DOHH2 (cell line): ENCODE measurements at regions not wholly inside any gene's neighbourhood (a gene's known extent, or its start where the extent isn't known, plus 50 kb on each side); places are given as distances from the start of the nearest gene placed in this dataset.

Experiments
- H3F3A ChIP-seq: fragments of 200-600 bp; sonication (generic), shearing (Covaris generic); 2 replicates; pipeline ENCODE4 v1.6.0; 2016; ENCODE audit warnings: antibody characterized with exemption, mild to moderate bottlenecking; ENCODE audit not compliant: control insufficient read depth, insufficient read depth
- H3K27ac ChIP-seq: fragments of 200-600 bp; sonication (generic); 2 replicates; pipeline ENCODE4 v1.5.1; 2014; ENCODE audit warnings: low read depth, mild to moderate bottlenecking, low read length, moderate library complexity
- H3K27me3 ChIP-seq: fragments of 200-600 bp; sonication (generic); 2 replicates; pipeline ENCODE4 v1.6.1; 2014; ENCODE audit warnings: mild to moderate bottlenecking, low read length, mixed read lengths; ENCODE audit not compliant: control insufficient read depth
- H3K36me3 ChIP-seq: fragments of 200-600 bp; sonication (generic); 2 replicates; pipeline ENCODE4 v1.6.1; 2014; ENCODE audit warnings: mild to moderate bottlenecking, low read length, moderate library complexity, mixed read lengths; ENCODE audit not compliant: control insufficient read depth
- H3K4me1 ChIP-seq: fragments of 200-600 bp; sonication (generic); 2 replicates; pipeline ENCODE4 v1.6.1; 2014; ENCODE audit warnings: mild to moderate bottlenecking, low read length, mixed read lengths; ENCODE audit not compliant: control insufficient read depth
- H3K4me2 ChIP-seq: fragments of 200-600 bp; sonication (generic); 2 replicates; pipeline ENCODE4 v1.6.0; 2014; ENCODE audit warnings: mild to moderate bottlenecking, low read length, moderate library complexity
- H3K4me3 ChIP-seq: fragments of 200-600 bp; sonication (generic); 2 replicates; pipeline ENCODE4 v1.5.1; 2014; ENCODE audit warnings: mild to moderate bottlenecking, low read length, mixed read lengths
- H3K79me2 ChIP-seq: fragments of 200-600 bp; sonication (generic); 2 replicates; pipeline ENCODE4 v1.6.1; 2014; ENCODE audit warnings: mild to moderate bottlenecking, low read length, mixed read lengths; ENCODE audit not compliant: control insufficient read depth
- H3K9me2 ChIP-seq: fragments of 200-600 bp; sonication (generic); replicated peaks from 2 replicates; pipeline ENCODE4 v1.6.1; 2014; ENCODE audit warnings: mild to moderate bottlenecking, low read length, mixed read lengths; ENCODE audit not compliant: control insufficient read depth
- H3K9me3 ChIP-seq: fragments of 200-600 bp; sonication (generic); 2 replicates; pipeline ENCODE4 v1.6.1; 2014; ENCODE audit warnings: antibody characterized with exemption, low read length, mixed read lengths; ENCODE audit not compliant: control insufficient read depth, insufficient read depth
- H4K20me1 ChIP-seq: fragments of 200-600 bp; sonication (generic); 2 replicates; pipeline ENCODE4 v1.6.0; 2014; ENCODE audit warnings: low read depth, mild to moderate bottlenecking, antibody characterized with exemption, low read length, moderate library complexity; ENCODE audit not compliant: control insufficient read depth, insufficient read depth
- EZH2phosphoT487 ChIP-seq: fragments of 200-600 bp; sonication (generic); IDR thresholded peaks from 2 replicates; pipeline ENCODE4 v1.6.1; 2017; ENCODE audit warnings: borderline replicate concordance, mild to moderate bottlenecking, antibody characterized with exemption, low read length, moderate library complexity, mixed read lengths
- TF ChIP-seq, protein P1 (sequence below): fragments of 200-600 bp; sonication (generic); IDR thresholded peaks from one replicate; pipeline ENCODE4 v1.5.1; 2014; ENCODE audit warnings: antibody characterized with exemption, mild to moderate bottlenecking, low read depth, low read length; ENCODE audit not compliant: poor library complexity, severe bottlenecking

- no peaks in the 10 kb centered on the region for H3K79me2 ChIP-seq
- no peaks in the 10 kb centered on the region for H3F3A ChIP-seq
- no peak overlapping the region for H3K27ac ChIP-seq
- no peaks in the 10 kb centered on the region for H3K4me1 ChIP-seq
- H3K9me3 ChIP-seq = no peaks in the 10 kb centered on the region
- no peak overlapping the region for H3K4me2 ChIP-seq
- no peaks in the 10 kb centered on the region for H3K36me3 ChIP-seq
- no peaks in the 10 kb centered on the region for H3K9me2 ChIP-seq
- no peak overlapping the region for H3K4me3 ChIP-seq
- no peaks in the 10 kb centered on the region for H4K20me1 ChIP-seq
- H3K27me3 ChIP-seq = no peaks in the 10 kb centered on the region
- TF ChIP-seq, protein P1, sequence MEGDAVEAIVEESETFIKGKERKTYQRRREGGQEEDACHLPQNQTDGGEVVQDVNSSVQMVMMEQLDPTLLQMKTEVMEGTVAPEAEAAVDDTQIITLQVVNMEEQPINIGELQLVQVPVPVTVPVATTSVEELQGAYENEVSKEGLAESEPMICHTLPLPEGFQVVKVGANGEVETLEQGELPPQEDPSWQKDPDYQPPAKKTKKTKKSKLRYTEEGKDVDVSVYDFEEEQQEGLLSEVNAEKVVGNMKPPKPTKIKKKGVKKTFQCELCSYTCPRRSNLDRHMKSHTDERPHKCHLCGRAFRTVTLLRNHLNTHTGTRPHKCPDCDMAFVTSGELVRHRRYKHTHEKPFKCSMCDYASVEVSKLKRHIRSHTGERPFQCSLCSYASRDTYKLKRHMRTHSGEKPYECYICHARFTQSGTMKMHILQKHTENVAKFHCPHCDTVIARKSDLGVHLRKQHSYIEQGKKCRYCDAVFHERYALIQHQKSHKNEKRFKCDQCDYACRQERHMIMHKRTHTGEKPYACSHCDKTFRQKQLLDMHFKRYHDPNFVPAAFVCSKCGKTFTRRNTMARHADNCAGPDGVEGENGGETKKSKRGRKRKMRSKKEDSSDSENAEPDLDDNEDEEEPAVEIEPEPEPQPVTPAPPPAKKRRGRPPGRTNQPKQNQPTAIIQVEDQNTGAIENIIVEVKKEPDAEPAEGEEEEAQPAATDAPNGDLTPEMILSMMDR = no peak
- TF ChIP-seq EZH2phosphoT487 = no peak
Observed at GRCh38 chr12:47007048-47007447, 72.4 kb upstream of the PCED1B start.

DNA sequence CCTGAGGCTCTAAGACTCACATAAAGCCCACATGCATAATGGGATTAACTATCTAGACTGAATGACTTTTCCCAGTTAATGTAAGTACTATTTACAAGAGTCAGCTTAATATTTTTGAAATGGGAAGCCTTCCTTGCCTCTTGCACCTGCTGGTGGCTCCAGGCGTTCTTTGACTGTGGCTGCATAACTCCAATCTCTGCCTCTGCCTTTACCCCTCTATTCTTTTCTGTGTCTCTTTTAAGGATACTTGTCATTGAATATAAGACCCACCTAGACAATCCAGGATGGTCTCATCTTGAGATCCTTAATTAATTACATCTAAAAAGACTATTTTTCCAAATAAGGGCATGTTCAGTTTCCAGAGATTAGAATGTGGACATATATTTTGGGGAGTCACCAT, 66.9 kb upstream of the PCED1B start:
- H3K79me2 ChIP-seq = no peaks in the 10 kb centered on the region
- no peaks in the 10 kb centered on the region for H3K36me3 ChIP-seq
- H3K27ac ChIP-seq = no peak overlapping the region
- H3K4me1 ChIP-seq = no peaks in the 10 kb centered on the region
- no peaks in the 10 kb centered on the region for H3F3A ChIP-seq
- no peak overlapping the region for H3K4me2 ChIP-seq
- no peaks in the 10 kb centered on the region for H3K9me2 ChIP-seq
- no peak overlapping the region for H3K4me3 ChIP-seq
- TF ChIP-seq, protein P1 = no peak
- no peak for TF ChIP-seq EZH2phosphoT487
- no peaks in the 10 kb centered on the region for H3K9me3 ChIP-seq
- H4K20me1 ChIP-seq = no peaks in the 10 kb centered on the region
- peaks cover 3% of the 10 kb centered on the region; the same call in 1 of the 2 replicates for H3K27me3 ChIP-seq

DNA sequence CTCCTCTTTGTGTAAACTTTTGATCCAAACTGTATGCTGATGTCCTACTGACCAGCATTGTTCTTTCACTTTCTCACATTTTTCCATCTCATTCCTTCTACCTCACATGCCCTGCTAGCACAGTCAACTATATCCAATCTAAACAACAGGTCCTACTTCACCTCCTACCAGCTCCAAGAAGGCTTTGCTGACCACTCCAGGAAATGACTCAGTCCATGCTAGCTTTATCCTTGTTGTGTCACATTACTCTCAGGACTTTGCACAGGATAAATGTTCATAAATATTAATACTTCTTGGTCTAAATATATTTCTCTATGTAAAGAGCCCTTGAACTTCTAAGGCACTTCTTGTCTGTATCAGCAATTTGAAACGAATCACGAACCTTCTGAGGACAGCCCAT, 64.9 kb upstream of the PCED1B start:
- H3K9me3 ChIP-seq = no peaks in the 10 kb centered on the region
- no peak overlapping the region for H3K4me3 ChIP-seq
- no peak overlapping the region for H3K27ac ChIP-seq
- no peaks in the 10 kb centered on the region for H3F3A ChIP-seq
- H4K20me1 ChIP-seq = no peaks in the 10 kb centered on the region
- no peaks in the 10 kb centered on the region for H3K36me3 ChIP-seq
- no peaks in the 10 kb centered on the region for H3K4me1 ChIP-seq
- TF ChIP-seq, protein P1 = no peak
- TF ChIP-seq EZH2phosphoT487 = no peak
- H3K4me2 ChIP-seq = no peak overlapping the region
- no peaks in the 10 kb centered on the region for H3K79me2 ChIP-seq
- H3K9me2 ChIP-seq = no peaks in the 10 kb centered on the region
- peaks cover 3% of the 10 kb centered on the region; the same call in 1 of the 2 replicates for H3K27me3 ChIP-seq
